WTC11 (cell line): ENCODE measurements at regions not wholly inside any gene's neighbourhood (a gene's known extent, or its start where the extent isn't known, plus 50 kb on each side); places are given as distances from the start of the nearest gene placed in this dataset.

Source experiments
- ATAC-seq: fragments of 200-7000 bp; cut with Tn5 transposase; 2 replicates; pipeline ENCODE4 v1.10.0; 2021; ENCODE audit warnings: mild to moderate bottlenecking, moderate library complexity
- CTCF ChIA-PET: fragments of 300-600 bp; sonication (Branson Sonifier 250); formaldehyde crosslinking; loops from one replicate; lab custom pipeline; 2021; ENCODE audit warnings: antibody characterized with exemption; lab: Charles Lee
- POLR2A ChIA-PET: fragments of 350-600 bp; sonication (Branson Sonifier 250); formaldehyde crosslinking; loops from one replicate; lab custom pipeline; 2021; ENCODE audit warnings: antibody characterized with exemption; lab: Charles Lee
- DNase-seq: peaks from one replicate; pipeline ENCODE4 v3.0.0; 2021; ENCODE audit warnings: low spot score
- H3K27ac Mint-ChIP-seq: 2 replicates; pipeline ENCODE4 v1.8.0; 2021; ENCODE audit warnings: mixed read lengths
- H3K27me3 Mint-ChIP-seq: 2 replicates; pipeline ENCODE4 v1.8.0; 2021; ENCODE audit warnings: low read depth, mild to moderate bottlenecking, moderate library complexity, mixed read lengths
- H3K36me3 Mint-ChIP-seq: 2 replicates; pipeline ENCODE4 v1.8.0; 2021; ENCODE audit warnings: mixed read lengths
- H3K4me1 Mint-ChIP-seq: 2 replicates; pipeline ENCODE4 v1.8.0; 2022; ENCODE audit warnings: mixed read lengths
- H3K4me3 Mint-ChIP-seq: 2 replicates; pipeline ENCODE4 v1.8.0; 2021; ENCODE audit warnings: mild to moderate bottlenecking, moderate library complexity, mixed read lengths
- H3K9me3 Mint-ChIP-seq: 2 replicates; pipeline ENCODE4 v1.8.0; 2021; ENCODE audit warnings: mixed read lengths
- AFF4 ChIP-seq: sonication (generic); formaldehyde crosslinking; IDR thresholded peaks from 2 replicates; pipeline ENCODE4 v1.8.1; 2023; ENCODE audit warnings: mild to moderate bottlenecking, missing genetic modification reagents, borderline replicate concordance
- ATF3 ChIP-seq: sonication (generic); formaldehyde crosslinking; conservative IDR thresholded peaks from 2 replicates; pipeline ENCODE4 v1.8.1; 2022; ENCODE audit warnings: mild to moderate bottlenecking, missing genetic modification reagents
- CBFB ChIP-seq: sonication (generic); formaldehyde crosslinking; IDR thresholded peaks from 2 replicates; pipeline ENCODE4 v1.8.1; 2022; ENCODE audit warnings: mild to moderate bottlenecking, low read depth, missing genetic modification reagents
- E2F5 ChIP-seq: sonication (generic); formaldehyde crosslinking; IDR thresholded peaks from 2 replicates; pipeline ENCODE4 v1.8.1; 2022; ENCODE audit warnings: mild to moderate bottlenecking, moderate library complexity, missing genetic modification reagents
- ESRRA ChIP-seq: sonication (generic); formaldehyde crosslinking; IDR thresholded peaks from 2 replicates; pipeline ENCODE4 v1.8.1; 2022; ENCODE audit warnings: mild to moderate bottlenecking, missing genetic modification reagents, borderline replicate concordance
- IRF2 ChIP-seq: sonication (generic); formaldehyde crosslinking; IDR thresholded peaks from 2 replicates; pipeline ENCODE4 v1.8.0; 2022; ENCODE audit warnings: low read depth, missing genetic modification reagents, borderline replicate concordance
- MXD4 ChIP-seq: fragments of 250-450 bp; sonication (Bioruptor Pico); IDR thresholded peaks from 2 replicates; pipeline ENCODE4 v1.8.0; 2021; ENCODE audit warnings: mild to moderate bottlenecking, moderate library complexity, borderline replicate concordance
- NFATC4 ChIP-seq: fragments of 250-450 bp; sonication (Bioruptor Pico); IDR thresholded peaks from 2 replicates; pipeline ENCODE4 v1.9.0; 2021; ENCODE audit warnings: mild to moderate bottlenecking
- NFYB ChIP-seq: sonication (generic); formaldehyde crosslinking; conservative IDR thresholded peaks from 2 replicates; pipeline ENCODE4 v1.8.0; 2022; ENCODE audit warnings: low read depth, missing genetic modification reagents
- NR3C1 ChIP-seq: sonication (generic); formaldehyde crosslinking; conservative IDR thresholded peaks from 2 replicates; pipeline ENCODE4 v1.8.1; 2023; ENCODE audit warnings: low read depth, mild to moderate bottlenecking, missing genetic modification reagents
- PRRX2 ChIP-seq: fragments of 250-450 bp; sonication (Bioruptor Pico); IDR thresholded peaks from 2 replicates; pipeline ENCODE4 v1.8.0; 2021; ENCODE audit warnings: mild to moderate bottlenecking
- SMAD3 ChIP-seq: sonication (generic); formaldehyde crosslinking; IDR thresholded peaks from 2 replicates; pipeline ENCODE4 v1.8.0; 2022; ENCODE audit warnings: missing genetic modification reagents, mild to moderate bottlenecking, borderline replicate concordance
- TEAD1 ChIP-seq: sonication (generic); formaldehyde crosslinking; IDR thresholded peaks from 2 replicates; pipeline ENCODE4 v1.8.0; 2022; ENCODE audit warnings: mild to moderate bottlenecking, missing genetic modification reagents
- USF1 ChIP-seq: sonication (generic); formaldehyde crosslinking; IDR thresholded peaks from 2 replicates; pipeline ENCODE4 v1.8.0; 2022; ENCODE audit warnings: mild to moderate bottlenecking, missing genetic modification reagents
- ZBTB21 ChIP-seq: sonication (generic); formaldehyde crosslinking; IDR thresholded peaks from 2 replicates; pipeline ENCODE4 v1.8.1; 2023; ENCODE audit warnings: mild to moderate bottlenecking, missing genetic modification reagents, borderline replicate concordance
- ZBTB43 ChIP-seq: sonication (generic); formaldehyde crosslinking; IDR thresholded peaks from 2 replicates; pipeline ENCODE4 v1.8.1; 2023; ENCODE audit warnings: mild to moderate bottlenecking, missing genetic modification reagents
- ZNF263 ChIP-seq: sonication (generic); formaldehyde crosslinking; IDR thresholded peaks from 2 replicates; pipeline ENCODE4 v1.8.1; 2022; ENCODE audit warnings: low read depth, mild to moderate bottlenecking, moderate library complexity, missing genetic modification reagents
- ZNF416 ChIP-seq: fragments of 250-450 bp; sonication (Bioruptor Pico); IDR thresholded peaks from 2 replicates; pipeline ENCODE4 v1.9.0; 2021; ENCODE audit warnings: mild to moderate bottlenecking, inconsistent platforms
- TF ChIP-seq, protein P1 (sequence below): sonication (generic); formaldehyde crosslinking; IDR thresholded peaks from 2 replicates; pipeline ENCODE4 v1.8.0; 2023; ENCODE audit warnings: missing genetic modification reagents
- TF ChIP-seq, protein P2 (sequence below): sonication (generic); formaldehyde crosslinking; IDR thresholded peaks from 2 replicates; pipeline ENCODE4 v1.8.1; 2022; ENCODE audit warnings: missing genetic modification reagents, borderline replicate concordance
- TF ChIP-seq, protein P3 (sequence below): fragments of 250-450 bp; sonication (Bioruptor Pico); IDR thresholded peaks from 2 replicates; pipeline ENCODE4 v1.9.0; 2021; ENCODE audit warnings: mild to moderate bottlenecking, borderline replicate concordance

- TF ChIP-seq TEAD1 (CRISPR knock-in tag) = no peak
- no peak for TF ChIP-seq NFATC4 (CRISPR knock-in tag)
- TF ChIP-seq ZBTB43 (CRISPR knock-in tag) = no peak
- no peak for TF ChIP-seq NFYB (CRISPR knock-in tag)
- no peak for TF ChIP-seq MXD4 (CRISPR knock-in tag)
- TF ChIP-seq, protein P1, sequence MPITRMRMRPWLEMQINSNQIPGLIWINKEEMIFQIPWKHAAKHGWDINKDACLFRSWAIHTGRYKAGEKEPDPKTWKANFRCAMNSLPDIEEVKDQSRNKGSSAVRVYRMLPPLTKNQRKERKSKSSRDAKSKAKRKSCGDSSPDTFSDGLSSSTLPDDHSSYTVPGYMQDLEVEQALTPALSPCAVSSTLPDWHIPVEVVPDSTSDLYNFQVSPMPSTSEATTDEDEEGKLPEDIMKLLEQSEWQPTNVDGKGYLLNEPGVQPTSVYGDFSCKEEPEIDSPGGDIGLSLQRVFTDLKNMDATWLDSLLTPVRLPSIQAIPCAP = no peak
- no peak for TF ChIP-seq ZBTB21
- TF ChIP-seq SMAD3 = no peak
- no peak for TF ChIP-seq E2F5 (CRISPR knock-in tag)
- TF ChIP-seq NR3C1 (CRISPR knock-in tag) = no peak
- TF ChIP-seq, all 79 proteins: peak for 0
These were observed 630.4 kb downstream of the PTPRC start (continued) for GRCh38 chr1:199269241-199269640.

- H3K4me3 Mint-ChIP-seq = no peak overlapping the region
- no peaks in the 10 kb centered on the region for H3K36me3 Mint-ChIP-seq
- TF ChIP-seq ZNF416 (CRISPR knock-in tag) (no peak), IRF2 (no peak), USF1 (CRISPR knock-in tag) (no peak)
- TF ChIP-seq, protein P2, sequence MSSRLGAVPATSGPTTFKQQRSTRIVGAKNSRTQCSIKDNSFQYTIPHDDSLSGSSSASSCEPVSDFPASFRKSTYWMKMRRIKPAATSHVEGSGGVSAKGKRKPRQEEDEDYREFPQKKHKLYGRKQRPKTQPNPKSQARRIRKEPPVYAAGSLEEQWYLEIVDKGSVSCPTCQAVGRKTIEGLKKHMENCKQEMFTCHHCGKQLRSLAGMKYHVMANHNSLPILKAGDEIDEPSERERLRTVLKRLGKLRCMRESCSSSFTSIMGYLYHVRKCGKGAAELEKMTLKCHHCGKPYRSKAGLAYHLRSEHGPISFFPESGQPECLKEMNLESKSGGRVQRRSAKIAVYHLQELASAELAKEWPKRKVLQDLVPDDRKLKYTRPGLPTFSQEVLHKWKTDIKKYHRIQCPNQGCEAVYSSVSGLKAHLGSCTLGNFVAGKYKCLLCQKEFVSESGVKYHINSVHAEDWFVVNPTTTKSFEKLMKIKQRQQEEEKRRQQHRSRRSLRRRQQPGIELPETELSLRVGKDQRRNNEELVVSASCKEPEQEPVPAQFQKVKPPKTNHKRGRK (CRISPR knock-in tag) = no peak
- no peak overlapping the region for H3K27ac Mint-ChIP-seq
- peaks cover 5% of the 10 kb centered on the region; the same call in 1 of the 2 replicates for H3K9me3 Mint-ChIP-seq
- peaks cover 22% of the 10 kb centered on the region for H3K4me1 Mint-ChIP-seq
- H3K27me3 Mint-ChIP-seq = no peaks in the 10 kb centered on the region
- POLR2A ChIA-PET = no interaction called here
- CTCF ChIA-PET = no interaction called here
- ATAC-seq (no peak), DNase-seq (no peak)
These were observed 633.3 kb downstream of the PTPRC start for GRCh38 chr1:199272139-199272544.

GRCh38 chr1:199272628-199273086 lies 633.8 kb downstream of the PTPRC start:
- Mint-ChIP-seq H3K4me3 (no peak overlapping the region), H3K36me3 (no peaks in the 10 kb centered on the region), H3K27me3 (no peaks in the 10 kb centered on the region), H3K9me3 (peaks cover 8% of the 10 kb centered on the region; the same call in 1 of the 2 replicates), H3K4me1 (peaks cover 22% of the 10 kb centered on the region), H3K27ac (no peak overlapping the region)
- ATAC-seq (peak; percentile 63), DNase-seq (peak; percentile 14)
- POLR2A ChIA-PET = no interaction called here
- CTCF ChIA-PET = no interaction called here
- TF ChIP-seq AFF4 (no peak), ESRRA (CRISPR knock-in tag) (no peak), ATF3 (CRISPR knock-in tag) (no peak), CBFB (CRISPR knock-in tag) (no peak), ZNF263 (no peak), IRF2 (no peak), PRRX2 (CRISPR knock-in tag) (no peak)
- TF ChIP-seq, protein P3, sequence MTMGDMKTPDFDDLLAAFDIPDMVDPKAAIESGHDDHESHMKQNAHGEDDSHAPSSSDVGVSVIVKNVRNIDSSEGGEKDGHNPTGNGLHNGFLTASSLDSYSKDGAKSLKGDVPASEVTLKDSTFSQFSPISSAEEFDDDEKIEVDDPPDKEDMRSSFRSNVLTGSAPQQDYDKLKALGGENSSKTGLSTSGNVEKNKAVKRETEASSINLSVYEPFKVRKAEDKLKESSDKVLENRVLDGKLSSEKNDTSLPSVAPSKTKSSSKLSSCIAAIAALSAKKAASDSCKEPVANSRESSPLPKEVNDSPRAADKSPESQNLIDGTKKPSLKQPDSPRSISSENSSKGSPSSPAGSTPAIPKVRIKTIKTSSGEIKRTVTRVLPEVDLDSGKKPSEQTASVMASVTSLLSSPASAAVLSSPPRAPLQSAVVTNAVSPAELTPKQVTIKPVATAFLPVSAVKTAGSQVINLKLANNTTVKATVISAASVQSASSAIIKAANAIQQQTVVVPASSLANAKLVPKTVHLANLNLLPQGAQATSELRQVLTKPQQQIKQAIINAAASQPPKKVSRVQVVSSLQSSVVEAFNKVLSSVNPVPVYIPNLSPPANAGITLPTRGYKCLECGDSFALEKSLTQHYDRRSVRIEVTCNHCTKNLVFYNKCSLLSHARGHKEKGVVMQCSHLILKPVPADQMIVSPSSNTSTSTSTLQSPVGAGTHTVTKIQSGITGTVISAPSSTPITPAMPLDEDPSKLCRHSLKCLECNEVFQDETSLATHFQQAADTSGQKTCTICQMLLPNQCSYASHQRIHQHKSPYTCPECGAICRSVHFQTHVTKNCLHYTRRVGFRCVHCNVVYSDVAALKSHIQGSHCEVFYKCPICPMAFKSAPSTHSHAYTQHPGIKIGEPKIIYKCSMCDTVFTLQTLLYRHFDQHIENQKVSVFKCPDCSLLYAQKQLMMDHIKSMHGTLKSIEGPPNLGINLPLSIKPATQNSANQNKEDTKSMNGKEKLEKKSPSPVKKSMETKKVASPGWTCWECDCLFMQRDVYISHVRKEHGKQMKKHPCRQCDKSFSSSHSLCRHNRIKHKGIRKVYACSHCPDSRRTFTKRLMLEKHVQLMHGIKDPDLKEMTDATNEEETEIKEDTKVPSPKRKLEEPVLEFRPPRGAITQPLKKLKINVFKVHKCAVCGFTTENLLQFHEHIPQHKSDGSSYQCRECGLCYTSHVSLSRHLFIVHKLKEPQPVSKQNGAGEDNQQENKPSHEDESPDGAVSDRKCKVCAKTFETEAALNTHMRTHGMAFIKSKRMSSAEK (CRISPR knock-in tag) = no peak
